Epithelial cell of proximal tubule (primary cell): ENCODE measurements at regions not wholly inside any gene's neighbourhood (a gene's known extent, or its start where the extent isn't known, plus 50 kb on each side); places are given as distances from the start of the nearest gene placed in this dataset.

Experiments
- DNase-seq: peaks from one replicate; pipeline ENCODE4 v3.0.0-alpha.2; 2011; ENCODE audit warnings: low read depth
- H3K4me3 ChIP-seq: 2 replicates; pipeline ENCODE4 v1.5.1; 2011; ENCODE audit warnings: low read depth, mild to moderate bottlenecking, low read length
- TF ChIP-seq, protein P1 (sequence below): conservative IDR thresholded peaks from 2 replicates; pipeline ENCODE4 v1.5.1; 2012; ENCODE audit warnings: low read depth, mild to moderate bottlenecking, low read length

DNA sequence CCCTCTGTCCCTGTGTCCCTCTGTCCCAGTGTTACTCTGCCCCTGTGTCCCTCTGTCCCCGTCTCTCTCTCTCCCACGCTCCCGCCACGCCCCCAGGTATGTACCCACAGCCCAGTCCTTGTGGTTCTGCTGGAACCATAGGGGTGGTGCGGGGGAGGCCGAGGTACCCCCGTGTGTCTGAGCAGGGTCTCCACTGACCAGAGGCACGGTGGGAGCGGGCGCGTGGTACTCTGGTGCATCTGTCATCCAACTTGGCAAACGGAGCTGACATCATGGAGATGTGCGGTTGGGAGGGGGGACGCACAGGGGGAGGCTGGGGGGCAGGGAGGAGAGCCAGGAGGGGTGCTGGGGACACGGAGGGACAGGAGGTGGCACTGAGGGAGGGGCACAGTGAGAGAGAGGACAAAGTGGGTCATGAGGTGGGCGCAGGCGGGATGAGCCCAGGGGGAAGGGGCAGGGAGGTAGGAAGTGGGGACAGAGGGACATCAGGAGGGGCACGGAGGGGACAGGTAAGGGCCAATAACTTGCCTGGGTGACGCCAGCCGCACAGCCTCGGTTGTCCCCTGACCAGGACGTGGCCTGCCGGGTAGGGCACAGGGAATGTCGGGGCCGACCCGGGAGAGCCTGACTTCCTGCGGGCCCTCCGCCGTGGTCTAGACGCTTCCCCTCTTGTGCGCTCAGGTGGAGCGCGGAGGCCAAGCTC, 163.6 kb upstream of the PDE10A start:
- TF ChIP-seq, protein P1, sequence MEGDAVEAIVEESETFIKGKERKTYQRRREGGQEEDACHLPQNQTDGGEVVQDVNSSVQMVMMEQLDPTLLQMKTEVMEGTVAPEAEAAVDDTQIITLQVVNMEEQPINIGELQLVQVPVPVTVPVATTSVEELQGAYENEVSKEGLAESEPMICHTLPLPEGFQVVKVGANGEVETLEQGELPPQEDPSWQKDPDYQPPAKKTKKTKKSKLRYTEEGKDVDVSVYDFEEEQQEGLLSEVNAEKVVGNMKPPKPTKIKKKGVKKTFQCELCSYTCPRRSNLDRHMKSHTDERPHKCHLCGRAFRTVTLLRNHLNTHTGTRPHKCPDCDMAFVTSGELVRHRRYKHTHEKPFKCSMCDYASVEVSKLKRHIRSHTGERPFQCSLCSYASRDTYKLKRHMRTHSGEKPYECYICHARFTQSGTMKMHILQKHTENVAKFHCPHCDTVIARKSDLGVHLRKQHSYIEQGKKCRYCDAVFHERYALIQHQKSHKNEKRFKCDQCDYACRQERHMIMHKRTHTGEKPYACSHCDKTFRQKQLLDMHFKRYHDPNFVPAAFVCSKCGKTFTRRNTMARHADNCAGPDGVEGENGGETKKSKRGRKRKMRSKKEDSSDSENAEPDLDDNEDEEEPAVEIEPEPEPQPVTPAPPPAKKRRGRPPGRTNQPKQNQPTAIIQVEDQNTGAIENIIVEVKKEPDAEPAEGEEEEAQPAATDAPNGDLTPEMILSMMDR = no peak
- DNase-seq = no peak
- H3K4me3 ChIP-seq = no peak overlapping the region

DNA sequence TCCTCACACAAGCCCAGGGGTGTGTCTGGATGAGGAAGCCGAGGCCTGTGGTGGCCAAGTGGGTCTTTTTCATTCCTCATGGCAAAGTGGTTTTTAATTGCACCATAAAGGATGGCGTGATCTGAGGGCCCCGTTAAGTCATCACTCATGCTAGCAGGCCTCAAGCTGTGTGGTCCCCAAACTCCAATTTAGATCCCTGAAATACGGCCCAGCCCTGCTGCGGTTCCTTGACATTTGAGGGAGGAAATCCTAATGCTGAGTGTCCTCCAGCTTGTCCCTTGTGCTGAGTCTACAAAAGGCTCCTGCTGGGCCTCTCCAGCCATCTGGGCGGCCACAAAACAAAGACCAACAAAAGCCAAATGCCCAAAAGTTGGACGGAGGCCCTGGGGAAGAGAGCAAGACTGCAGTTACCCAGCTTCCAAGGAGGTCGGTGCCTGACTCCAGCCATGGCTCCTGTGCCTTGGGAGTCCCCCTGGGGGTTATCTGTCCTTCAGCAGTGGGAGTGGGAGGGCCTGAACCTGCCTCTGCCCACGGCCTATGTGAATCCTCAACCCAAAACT, 162.3 kb upstream of the PDE10A start:
- no peak for DNase-seq
- no peak overlapping the region for H3K4me3 ChIP-seq
- TF ChIP-seq, protein P1 = no peak

DNA sequence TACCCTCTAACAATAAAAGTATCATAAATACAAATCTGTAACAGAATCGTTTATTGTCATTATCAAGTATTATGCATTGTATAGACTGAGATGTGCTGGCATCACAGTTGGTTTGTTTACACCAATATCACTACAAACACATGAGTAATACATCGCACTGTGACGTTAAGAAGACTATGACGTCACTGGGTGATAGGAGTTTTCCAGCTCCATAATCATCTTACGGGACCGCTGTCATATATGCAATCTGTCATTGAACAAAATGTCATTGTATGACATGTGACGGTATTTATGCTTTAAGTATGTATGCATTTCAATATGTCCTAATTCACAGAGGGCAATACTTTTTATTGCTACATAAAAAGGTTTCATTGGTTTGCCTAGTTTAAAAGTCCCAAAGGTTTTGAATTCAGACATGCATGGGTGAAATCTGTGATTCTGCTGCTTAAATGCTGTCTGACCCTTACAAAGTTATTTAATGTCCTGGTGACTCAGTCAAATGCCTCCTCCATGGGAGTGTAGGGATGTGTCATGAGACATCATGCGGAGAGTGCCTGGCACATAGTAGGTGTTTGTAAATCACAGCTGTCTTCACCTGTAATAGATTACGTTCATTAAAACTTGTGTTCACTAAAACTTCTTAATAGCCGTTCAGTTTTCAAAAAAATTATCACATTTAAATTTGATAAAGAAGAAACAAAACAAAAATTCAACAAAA, 160.7 kb upstream of the PDE10A start:
- DNase-seq = peak; percentile 50
- no peak overlapping the region for H3K4me3 ChIP-seq
- TF ChIP-seq, protein P1 = no peak

DNA sequence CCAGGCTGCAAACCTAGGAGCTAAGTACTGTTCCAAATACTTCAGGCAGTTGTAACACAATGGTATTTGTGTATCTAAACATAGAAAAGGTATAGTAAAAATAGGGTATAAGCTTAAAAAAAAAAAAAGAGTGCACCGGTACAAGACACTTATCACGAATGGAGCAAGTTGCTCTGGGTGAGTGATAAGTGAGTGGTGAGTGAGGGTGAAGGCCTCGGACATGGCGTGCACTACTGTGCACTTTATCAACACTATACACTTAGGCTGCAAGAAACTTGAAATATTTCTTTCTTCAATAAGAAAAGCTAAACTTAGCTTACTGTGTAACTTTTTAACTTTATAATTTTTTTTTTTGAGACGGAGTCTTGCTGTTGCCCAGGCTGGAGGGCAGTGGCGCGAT, 159.5 kb upstream of the PDE10A start:
- no peak for DNase-seq
- TF ChIP-seq, protein P1 = no peak
- H3K4me3 ChIP-seq = no peak overlapping the region

DNA sequence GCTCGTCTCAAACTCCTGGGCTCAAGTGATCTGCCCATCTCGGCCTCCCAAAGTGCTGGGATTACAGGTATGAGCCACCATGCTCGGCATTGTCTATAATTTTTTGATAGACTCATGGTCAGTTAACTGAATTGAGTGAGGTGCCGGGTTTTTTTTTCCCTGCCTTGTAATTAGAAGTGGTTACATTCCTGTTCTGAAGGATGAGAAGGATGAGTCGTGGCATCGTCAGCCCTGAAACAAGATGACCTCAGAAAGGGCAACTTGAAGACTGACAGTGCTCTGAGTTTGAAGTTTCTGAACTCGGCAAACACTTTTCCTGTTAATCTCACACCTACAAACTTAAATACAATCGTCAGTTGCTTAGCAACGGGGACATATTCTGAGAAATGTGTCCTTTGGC, 158.7 kb upstream of the PDE10A start:
- TF ChIP-seq, protein P1 = no peak
- peak; percentile 52 for DNase-seq
- H3K4me3 ChIP-seq = no peak overlapping the region

DNA sequence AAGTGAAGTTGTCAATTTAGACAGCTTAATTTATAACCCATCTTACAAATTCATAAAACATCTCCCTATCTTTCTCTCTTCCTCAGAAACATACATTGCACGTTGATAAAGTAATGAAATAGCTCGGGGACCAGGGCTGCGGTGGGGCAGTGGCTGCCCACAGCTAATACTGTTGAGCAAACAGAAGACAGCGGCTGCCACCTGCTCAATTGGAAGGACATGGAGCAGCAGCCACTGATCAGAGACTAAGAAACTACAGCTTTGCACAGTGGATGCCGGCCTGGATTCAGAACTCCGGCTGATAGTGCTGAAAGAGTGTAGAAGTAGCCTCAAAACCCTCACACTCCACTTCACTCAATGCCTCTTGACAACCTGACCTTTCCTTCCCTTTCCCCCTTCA, 157.9 kb upstream of the PDE10A start:
- no peak for DNase-seq
- H3K4me3 ChIP-seq = no peak overlapping the region
- TF ChIP-seq, protein P1 = no peak
